GM23338 (cell line): ENCODE measurements at regions not wholly inside any gene's neighbourhood (a gene's known extent, or its start where the extent isn't known, plus 50 kb on each side); places are given as distances from the start of the nearest gene placed in this dataset.

Experiments
- POLR2AphosphoS5 ChIP-seq: IDR thresholded peaks from 2 replicates; pipeline ENCODE4 v1.6.1; 2016; ENCODE audit warnings: antibody characterized with exemption, low read depth
- TF ChIP-seq, protein P1 (sequence below), 2 experiments: fragments of 200-600 bp in 1 of 2; sonication (generic) in 1 of 2; conservative IDR thresholded peaks; 2 replicates each; pipeline versions ENCODE4 v1.5.1 to v1.6.1; 2016 to 2017; ENCODE audit warnings: antibody characterized with exemption in 2 of 2, low read depth in 2 of 2, mild to moderate bottlenecking in 2 of 2, moderate library complexity in 1 of 2

- TF ChIP-seq POLR2AphosphoS5: no peak
- TF ChIP-seq, protein P1, sequence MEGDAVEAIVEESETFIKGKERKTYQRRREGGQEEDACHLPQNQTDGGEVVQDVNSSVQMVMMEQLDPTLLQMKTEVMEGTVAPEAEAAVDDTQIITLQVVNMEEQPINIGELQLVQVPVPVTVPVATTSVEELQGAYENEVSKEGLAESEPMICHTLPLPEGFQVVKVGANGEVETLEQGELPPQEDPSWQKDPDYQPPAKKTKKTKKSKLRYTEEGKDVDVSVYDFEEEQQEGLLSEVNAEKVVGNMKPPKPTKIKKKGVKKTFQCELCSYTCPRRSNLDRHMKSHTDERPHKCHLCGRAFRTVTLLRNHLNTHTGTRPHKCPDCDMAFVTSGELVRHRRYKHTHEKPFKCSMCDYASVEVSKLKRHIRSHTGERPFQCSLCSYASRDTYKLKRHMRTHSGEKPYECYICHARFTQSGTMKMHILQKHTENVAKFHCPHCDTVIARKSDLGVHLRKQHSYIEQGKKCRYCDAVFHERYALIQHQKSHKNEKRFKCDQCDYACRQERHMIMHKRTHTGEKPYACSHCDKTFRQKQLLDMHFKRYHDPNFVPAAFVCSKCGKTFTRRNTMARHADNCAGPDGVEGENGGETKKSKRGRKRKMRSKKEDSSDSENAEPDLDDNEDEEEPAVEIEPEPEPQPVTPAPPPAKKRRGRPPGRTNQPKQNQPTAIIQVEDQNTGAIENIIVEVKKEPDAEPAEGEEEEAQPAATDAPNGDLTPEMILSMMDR (conservative IDR thresholded peaks at IDR 0.05; ENCODE audit: low read depth in 2 of 2): no peak
Observed at GRCh38 chr2:19532547-19533196, 174.2 kb upstream of the OSR1 start.
